Tibial artery (tissue), 4 donors: ENCODE measurements at regions not wholly inside any gene's neighbourhood (a gene's known extent, or its start where the extent isn't known, plus 50 kb on each side); places are given as distances from the start of the nearest gene placed in this dataset.

ENCODE experiments used
- DNase-seq, 2 donors: peaks; one replicate each; pipeline ENCODE4 v3.0.0-alpha.2; 2019
- H3K27ac ChIP-seq, 2 donors: fragments of 200-600 bp; sonication (generic) in 1 of 2; 1 replicate in 1 of 2; 2 replicates in 1 of 2; pipeline ENCODE4 v1.5.1; 2018 to 2019; ENCODE audit warnings: mild to moderate bottlenecking in 1 of 2
- H3K27me3 ChIP-seq, 2 donors: fragments of 200-600 bp; sonication (generic) in 1 of 2; one replicate each; pipeline versions ENCODE4 v1.5.1 to v1.6.0; 2016 to 2019
- H3K36me3 ChIP-seq, 3 donors: fragments of 200-600 bp; sonication (generic) in 2 of 3; one replicate each; pipeline ENCODE4 v1.5.1; 2016 to 2019; ENCODE audit warnings: mild to moderate bottlenecking in 2 of 3
- H3K4me1 ChIP-seq, 4 donors: fragments of 200-600 bp; sonication (generic) in 2 of 4; 1 replicate in 3 of 4; 2 replicates in 1 of 4; pipeline ENCODE4 v1.5.1; 2016 to 2019
- H3K4me3 ChIP-seq, 2 donors: fragments of 200-600 bp; sonication (generic) in 1 of 2; 1 replicate in 1 of 2; 2 replicates in 1 of 2; pipeline ENCODE4 v1.5.1; 2018 to 2019; ENCODE audit warnings: mild to moderate bottlenecking in 2 of 2
- H3K9me3 ChIP-seq, 3 donors: fragments of 200-600 bp; sonication (generic) in 1 of 3; one replicate each; pipeline ENCODE4 v1.5.1; 2016 to 2019
- intact Hi-C: fragments of 100-400 bp; cut with DNase I; formaldehyde crosslinking; loops from one replicate; pipeline ENCODE4 v1.15.0; 2023; ENCODE audit warnings: low total_unique reads
- TF ChIP-seq, protein P1 (sequence below), 2 experiments: fragments of 200-600 bp in 1 of 2; fragments of 450-650 bp in 1 of 2; IDR thresholded peaks; one replicate each; pipeline ENCODE4 v1.5.1; 2017 to 2019; ENCODE audit warnings: antibody characterized with exemption in 2 of 2, mild to moderate bottlenecking in 1 of 2, moderate library complexity in 1 of 2

DNA sequence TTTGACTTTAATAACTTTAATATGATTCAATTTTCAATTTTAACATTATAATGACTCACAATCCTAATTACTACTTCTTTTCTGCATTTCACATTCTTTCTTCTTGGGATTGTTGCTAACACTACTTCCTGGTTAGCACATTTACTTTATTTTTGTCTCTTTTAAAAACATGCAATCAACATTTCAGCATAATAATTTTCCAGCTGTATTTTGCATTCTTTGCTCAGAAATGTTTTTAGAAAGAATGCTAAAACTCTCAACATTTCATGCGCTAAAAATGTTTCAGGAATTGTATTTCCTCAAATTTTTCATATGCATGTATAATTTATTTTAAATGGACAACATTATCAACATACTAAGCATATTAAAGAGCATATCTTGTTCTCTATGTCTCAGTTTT, 1302.1 kb upstream of the GJE1 start:
- H3K27me3 ChIP-seq = no peaks in the 10 kb centered on the region
- no peak overlapping the region for H3K4me3 ChIP-seq
- no peak overlapping the region for H3K27ac ChIP-seq
- no peaks in the 10 kb centered on the region for H3K9me3 ChIP-seq
- H3K36me3 ChIP-seq = no peaks in the 10 kb centered on the region
- DNase-seq = no peak
- H3K4me1 ChIP-seq = peaks cover 0 to 40% (median 12%) of the 10 kb centered on the region in 4 donors
- intact Hi-C loops = no loop called here
- TF ChIP-seq, protein P1, sequence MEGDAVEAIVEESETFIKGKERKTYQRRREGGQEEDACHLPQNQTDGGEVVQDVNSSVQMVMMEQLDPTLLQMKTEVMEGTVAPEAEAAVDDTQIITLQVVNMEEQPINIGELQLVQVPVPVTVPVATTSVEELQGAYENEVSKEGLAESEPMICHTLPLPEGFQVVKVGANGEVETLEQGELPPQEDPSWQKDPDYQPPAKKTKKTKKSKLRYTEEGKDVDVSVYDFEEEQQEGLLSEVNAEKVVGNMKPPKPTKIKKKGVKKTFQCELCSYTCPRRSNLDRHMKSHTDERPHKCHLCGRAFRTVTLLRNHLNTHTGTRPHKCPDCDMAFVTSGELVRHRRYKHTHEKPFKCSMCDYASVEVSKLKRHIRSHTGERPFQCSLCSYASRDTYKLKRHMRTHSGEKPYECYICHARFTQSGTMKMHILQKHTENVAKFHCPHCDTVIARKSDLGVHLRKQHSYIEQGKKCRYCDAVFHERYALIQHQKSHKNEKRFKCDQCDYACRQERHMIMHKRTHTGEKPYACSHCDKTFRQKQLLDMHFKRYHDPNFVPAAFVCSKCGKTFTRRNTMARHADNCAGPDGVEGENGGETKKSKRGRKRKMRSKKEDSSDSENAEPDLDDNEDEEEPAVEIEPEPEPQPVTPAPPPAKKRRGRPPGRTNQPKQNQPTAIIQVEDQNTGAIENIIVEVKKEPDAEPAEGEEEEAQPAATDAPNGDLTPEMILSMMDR (IDR thresholded peaks at IDR 0.05) = no peak

DNA sequence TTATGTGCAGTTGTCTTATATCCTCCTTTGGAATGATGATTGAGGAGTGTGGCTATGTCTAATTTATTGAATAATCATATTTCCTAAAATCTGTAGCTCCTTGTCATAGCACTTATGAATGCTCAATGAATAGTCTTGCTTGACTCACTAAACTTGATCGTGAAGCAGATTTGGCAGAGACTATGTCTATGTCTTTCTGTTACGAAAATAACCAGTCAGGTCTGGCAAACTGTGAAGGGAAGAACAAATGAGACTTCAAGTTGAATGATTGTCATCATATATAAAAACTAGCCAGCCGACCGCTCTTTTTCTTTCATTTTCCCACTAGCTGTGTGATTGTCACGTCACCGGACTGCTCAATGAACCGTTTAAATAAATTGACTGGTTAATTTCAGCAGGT, 1303.9 kb upstream of the GJE1 start:
- peaks cover 0 to 34% (median 11%) of the 10 kb centered on the region in 4 donors for H3K4me1 ChIP-seq
- TF ChIP-seq, protein P1 (IDR thresholded peaks at IDR 0.05) = no peak
- H3K4me3 ChIP-seq = no peak overlapping the region
- no peaks in the 10 kb centered on the region for H3K27me3 ChIP-seq
- no peaks in the 10 kb centered on the region for H3K36me3 ChIP-seq
- H3K27ac ChIP-seq = no peak overlapping the region
- DNase-seq = no peak
- no peaks in the 10 kb centered on the region for H3K9me3 ChIP-seq
- intact Hi-C loops = no loop called here

GRCh38 chr6:140827593-140827992, 1305.1 kb upstream of the GJE1 start:
- Histone ChIP-seq H3K4me1 (peaks cover 0 to 23% (median 5%) of the 10 kb centered on the region in 4 donors), H3K27ac (no peak overlapping the region), H3K27me3 (no peaks in the 10 kb centered on the region), H3K9me3 (no peaks in the 10 kb centered on the region), H3K36me3 (no peaks in the 10 kb centered on the region), H3K4me3 (no peak overlapping the region)
- intact Hi-C loops = no loop called here
- DNase-seq = no peak
- TF ChIP-seq, protein P1 (IDR thresholded peaks at IDR 0.05) = no peak

GRCh38 chr6:140825731-140826130, 1307.0 kb upstream of the GJE1 start:
- Histone ChIP-seq H3K27ac (no peak overlapping the region), H3K36me3 (no peaks in the 10 kb centered on the region), H3K27me3 (no peaks in the 10 kb centered on the region), H3K9me3 (no peaks in the 10 kb centered on the region), H3K4me1 (peaks cover 0 to 11% (median 0%) of the 10 kb centered on the region in 4 donors), H3K4me3 (no peak overlapping the region)
- DNase-seq = no peak
- TF ChIP-seq, protein P1 (IDR thresholded peaks at IDR 0.05) = no peak
- intact Hi-C loops = no loop called here

DNA sequence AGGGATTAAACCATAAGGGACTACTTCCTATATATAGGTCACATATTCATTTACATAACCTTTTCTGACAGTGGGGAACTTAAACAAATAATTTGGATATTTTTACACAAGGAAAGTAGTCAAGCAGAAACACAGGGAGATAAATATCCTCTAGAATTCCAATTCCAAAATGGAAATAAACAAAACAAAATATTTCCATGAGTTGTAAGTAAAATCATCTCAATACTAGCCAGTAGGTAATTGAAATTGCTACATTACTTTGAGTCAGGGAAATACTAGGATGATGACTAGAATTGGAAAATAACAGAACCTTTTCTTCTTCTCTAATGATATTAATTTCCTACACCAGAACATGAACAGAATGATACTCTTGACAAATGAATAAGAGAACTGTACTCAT, 1308.1 kb upstream of the GJE1 start:
- H3K27ac ChIP-seq = no peak overlapping the region

More for the DNA sequence above, 1308.1 kb upstream of the GJE1 start:
- H3K4me1 ChIP-seq = peaks cover 0 to 4% (median 0%) of the 10 kb centered on the region in 4 donors
- no peak overlapping the region for H3K4me3 ChIP-seq
- H3K36me3 ChIP-seq = no peaks in the 10 kb centered on the region
- no peaks in the 10 kb centered on the region for H3K27me3 ChIP-seq
- TF ChIP-seq, protein P1 (IDR thresholded peaks at IDR 0.05) = no peak
- no peak for DNase-seq
- H3K9me3 ChIP-seq = no peaks in the 10 kb centered on the region
- intact Hi-C loops = no loop called here
